ENCODE measurements at regions not wholly inside any gene's neighbourhood (a gene's known extent, or its start where the extent isn't known, plus 50 kb on each side); places are given as distances from the start of the nearest gene placed in this dataset.

DNA sequence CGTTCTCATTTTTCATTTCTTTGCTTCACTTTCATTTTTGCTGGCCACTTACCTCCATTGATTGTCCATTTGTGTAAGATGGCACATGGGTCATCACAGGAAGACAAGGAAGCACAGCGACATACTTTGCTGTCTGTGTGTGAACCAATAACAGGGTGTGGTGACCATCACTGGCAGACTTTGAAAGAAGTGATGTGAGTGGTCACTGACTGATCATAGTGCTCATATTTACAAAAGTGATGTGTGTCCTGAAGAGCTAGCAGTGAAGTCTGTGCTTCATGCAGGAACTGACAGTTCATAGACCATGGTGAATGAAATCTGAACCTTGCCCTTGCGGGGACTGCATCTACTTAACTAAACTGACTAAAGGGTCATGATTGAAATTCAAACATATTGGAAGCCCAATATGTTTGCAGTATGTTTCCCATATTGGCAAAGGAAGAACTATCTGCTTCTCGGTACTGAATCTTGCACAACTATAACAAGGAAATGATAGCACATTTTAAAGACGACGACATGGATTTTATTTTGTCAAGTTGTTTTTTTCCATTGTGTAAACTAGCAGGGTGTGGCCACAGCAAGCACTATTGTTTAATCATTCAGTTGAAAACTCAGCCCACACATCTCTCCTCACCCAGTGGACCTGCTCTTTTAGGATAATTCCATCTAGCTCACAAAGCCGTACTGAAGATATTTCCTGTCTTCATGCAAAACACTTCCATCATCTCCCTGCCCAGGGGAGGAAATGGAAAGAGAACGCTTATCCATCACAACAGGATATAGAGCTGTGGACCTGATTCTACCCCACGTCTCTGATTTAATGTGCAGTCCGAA, 232.0 kb upstream of the ANKRD55 start:
- TF ChIP-seq EP300 (IDR thresholded peaks at IDR 0.05), result no peak
- no peak for TF ChIP-seq CTCF (IDR thresholded peaks at IDR 0.05)

Measured in suprapubic skin (tissue), 3 donors.